Tibial nerve (tissue), 4 donors: ENCODE measurements at regions not wholly inside any gene's neighbourhood (a gene's known extent, or its start where the extent isn't known, plus 50 kb on each side); places are given as distances from the start of the nearest gene placed in this dataset.

Experiments
- DNase-seq, 2 donors: peaks; one replicate each; pipeline ENCODE4 v3.0.0-alpha.2; 2019; ENCODE audit warnings: low spot score in 2 of 2
- H3K27ac ChIP-seq, 4 donors: fragments of 200-600 bp; sonication (generic) in 3 of 4; one replicate each; pipeline ENCODE4 v1.5.1; 2017 to 2019; ENCODE audit warnings: mild to moderate bottlenecking in 1 of 4
- H3K27me3 ChIP-seq, 2 donors: fragments of 200-600 bp; sonication (generic) in 1 of 2; one replicate each; pipeline versions ENCODE4 v1.5.1 to v1.6.0; 2017 to 2019
- H3K36me3 ChIP-seq, 3 donors: fragments of 200-600 bp; sonication (generic); one replicate each; pipeline ENCODE4 v1.5.1; 2018 to 2019
- H3K4me1 ChIP-seq, 4 donors: fragments of 200-600 bp; sonication (generic) in 3 of 4; one replicate each; pipeline ENCODE4 v1.5.1; 2017 to 2019
- H3K4me3 ChIP-seq, 4 donors: fragments of 200-600 bp; sonication (generic) in 3 of 4; one replicate each; pipeline ENCODE4 v1.5.1; 2017 to 2019; ENCODE audit warnings: mild to moderate bottlenecking in 1 of 4, moderate library complexity in 1 of 4
- H3K9me3 ChIP-seq, 4 donors: fragments of 200-600 bp; sonication (generic) in 3 of 4; one replicate each; pipeline ENCODE4 v1.5.1; 2017 to 2019
- CTCF ChIP-seq, 5 experiments: fragments of 200-600 bp in 3 of 5; fragments of 450-650 bp in 2 of 5; sonication (generic) in 3 of 5; IDR thresholded peaks; one replicate each; pipeline ENCODE4 v1.5.1; 2016 to 2019; ENCODE audit warnings: antibody characterized with exemption in 5 of 5, mild to moderate bottlenecking in 3 of 5, moderate library complexity in 2 of 5
- EP300 ChIP-seq, 2 donors: sonication (generic); formaldehyde crosslinking; IDR thresholded peaks; one replicate each; pipeline ENCODE4 v1.6.1; 2017; ENCODE audit warnings: antibody characterized with exemption in 2 of 2, mild to moderate bottlenecking in 1 of 2
- POLR2A ChIP-seq, 2 donors: fragments of 450-650 bp; IDR thresholded peaks; one replicate each; pipeline ENCODE4 v1.6.1; 2017; ENCODE audit warnings: antibody characterized with exemption in 2 of 2, mild to moderate bottlenecking in 2 of 2, moderate library complexity in 2 of 2
- WGBS, 2 donors: methylation state at CpG; one replicate each; pipeline ENCODE4 v1.1.5; 2018; 5-methylcytosine and 5-hydroxymethylcytosine counted together

GRCh38 chr22:25367756-25368155, 148.3 kb downstream of the CRYBB2 start:
- Histone ChIP-seq H3K36me3 (peaks cover 0 to 25% (median 0%) of the 10 kb centered on the region in 3 donors), H3K9me3 (no peaks in the 10 kb centered on the region), H3K4me3 (no peak overlapping the region), H3K27me3 (no peaks in the 10 kb centered on the region), H3K27ac (no peak overlapping the region), H3K4me1 (peaks cover 0 to 20% (median 0%) of the 10 kb centered on the region in 4 donors)
- 88 to 91% methylated on average over 18 of the region's 18 CpGs for WGBS, 2 donors
- DNase-seq, result no peak
- TF ChIP-seq EP300 (IDR thresholded peaks at IDR 0.05), result no peak
- TF ChIP-seq POLR2A (IDR thresholded peaks at IDR 0.05), result no peak
- no peak for TF ChIP-seq CTCF (IDR thresholded peaks at IDR 0.05)

GRCh38 chr22:25368271-25368670, 148.8 kb downstream of the CRYBB2 start:
- DNase-seq, result no peak
- Histone ChIP-seq H3K27me3 (no peaks in the 10 kb centered on the region), H3K4me1 (peaks cover 0 to 19% (median 0%) of the 10 kb centered on the region in 4 donors), H3K9me3 (no peaks in the 10 kb centered on the region), H3K27ac (no peak overlapping the region), H3K36me3 (peaks cover 0 to 31% (median 0%) of the 10 kb centered on the region in 3 donors), H3K4me3 (no peak overlapping the region)
- no peak for TF ChIP-seq POLR2A (IDR thresholded peaks at IDR 0.05)
- TF ChIP-seq EP300 (IDR thresholded peaks at IDR 0.05), result no peak
- TF ChIP-seq CTCF (IDR thresholded peaks at IDR 0.05), result no peak
- WGBS, 2 donors, result 39 to 48% methylated on average over 5 of the region's 5 CpGs

GRCh38 chr22:25369041-25369440, 149.6 kb downstream of the CRYBB2 start:
- TF ChIP-seq EP300 (IDR thresholded peaks at IDR 0.05), result no peak
- no peak for TF ChIP-seq CTCF (IDR thresholded peaks at IDR 0.05)
- no peak for TF ChIP-seq POLR2A (IDR thresholded peaks at IDR 0.05)
- Histone ChIP-seq H3K9me3 (no peaks in the 10 kb centered on the region), H3K27ac (no peak overlapping the region), H3K36me3 (peaks cover 0 to 38% (median 0%) of the 10 kb centered on the region in 3 donors), H3K4me3 (no peak overlapping the region), H3K27me3 (no peaks in the 10 kb centered on the region), H3K4me1 (peaks cover 0 to 19% (median 0%) of the 10 kb centered on the region in 4 donors)
- WGBS, 2 donors, result 76 to 77% methylated on average over 3 to 5 of the region's 5 CpGs
- DNase-seq, result no peak

- Histone ChIP-seq H3K4me1 (peaks cover 0 to 11% (median 0%) of the 10 kb centered on the region in 4 donors), H3K9me3 (no peaks in the 10 kb centered on the region), H3K27ac (no peak overlapping the region), H3K36me3 (peaks cover 0 to 46% (median 0%) of the 10 kb centered on the region in 3 donors), H3K27me3 (no peaks in the 10 kb centered on the region), H3K4me3 (no peak overlapping the region)
- WGBS, 2 donors, result 93 to 96% methylated on average over 11 of the region's 11 CpGs
- no peak for DNase-seq
- TF ChIP-seq CTCF (IDR thresholded peaks at IDR 0.05) (no peak), POLR2A (IDR thresholded peaks at IDR 0.05) (no peak), EP300 (IDR thresholded peaks at IDR 0.05) (no peak)
Measured at GRCh38 chr22:25370322-25370721, 150.9 kb downstream of the CRYBB2 start.

GRCh38 chr22:25372000-25372595, 152.7 kb downstream of the CRYBB2 start:
- no peaks in the 10 kb centered on the region for H3K27me3 ChIP-seq
- TF ChIP-seq EP300 (IDR thresholded peaks at IDR 0.05), result no peak
- TF ChIP-seq POLR2A (IDR thresholded peaks at IDR 0.05), result no peak
- TF ChIP-seq CTCF (IDR thresholded peaks at IDR 0.05), result no peak

More at GRCh38 chr22:25372000-25372595, 152.7 kb downstream of the CRYBB2 start:
- Histone ChIP-seq H3K4me3 (no peak overlapping the region), H3K36me3 (peaks cover 0 to 58% (median 0%) of the 10 kb centered on the region in 3 donors), H3K9me3 (no peaks in the 10 kb centered on the region), H3K4me1 (peaks cover 0 to 11% (median 0%) of the 10 kb centered on the region in 4 donors), H3K27ac (no peak overlapping the region)
- WGBS, 2 donors, result 93 to 94% methylated on average over 15 to 16 of the region's 16 CpGs
- DNase-seq, result no peak
